ENCODE measurements at regions not wholly inside any gene's neighbourhood (a gene's known extent, or its start where the extent isn't known, plus 50 kb on each side); places are given as distances from the start of the nearest gene placed in this dataset.

- no peak for DNase-seq
Measured at GRCh38 chr5:56327809-56328208, 94.7 kb upstream of the ANKRD55 start.

GRCh38 chr5:56326770-56327169, 93.6 kb upstream of the ANKRD55 start:
- H3K4me1 ChIP-seq = no peaks in the 10 kb centered on the region
- no peak overlapping the region for H3K27ac ChIP-seq
- H3K27me3 ChIP-seq = no peaks in the 10 kb centered on the region
- no peak for TF ChIP-seq CTCF (IDR thresholded peaks at IDR 0.05)
- no peak overlapping the region for H3K4me3 ChIP-seq
- no peaks in the 10 kb centered on the region for H3K9me3 ChIP-seq
- no peaks in the 10 kb centered on the region for H3K36me3 ChIP-seq
- no peak for DNase-seq

More at GRCh38 chr5:56327809-56328208, 94.7 kb upstream of the ANKRD55 start:
- Histone ChIP-seq H3K4me3 (no peak overlapping the region), H3K4me1 (no peaks in the 10 kb centered on the region), H3K27ac (no peak overlapping the region), H3K27me3 (no peaks in the 10 kb centered on the region), H3K36me3 (no peaks in the 10 kb centered on the region), H3K9me3 (no peaks in the 10 kb centered on the region)
- no peak for TF ChIP-seq CTCF (IDR thresholded peaks at IDR 0.05)
- TF ChIP-seq POLR2A (IDR thresholded peaks at IDR 0.05) = no peak

GRCh38 chr5:56326116-56326515, 93.0 kb upstream of the ANKRD55 start:
- no peaks in the 10 kb centered on the region for H3K9me3 ChIP-seq
- no peaks in the 10 kb centered on the region for H3K4me1 ChIP-seq
- no peak overlapping the region for H3K27ac ChIP-seq
- H3K27me3 ChIP-seq = no peaks in the 10 kb centered on the region
- no peaks in the 10 kb centered on the region for H3K36me3 ChIP-seq
- DNase-seq = no peak
- no peak overlapping the region for H3K4me3 ChIP-seq
- TF ChIP-seq POLR2A (IDR thresholded peaks at IDR 0.05) (no peak), CTCF (IDR thresholded peaks at IDR 0.05) (no peak)

GRCh38 chr5:56325039-56325438, 91.9 kb upstream of the ANKRD55 start:
- Histone ChIP-seq H3K27me3 (no peaks in the 10 kb centered on the region), H3K36me3 (no peaks in the 10 kb centered on the region), H3K27ac (no peak overlapping the region), H3K4me3 (no peak overlapping the region), H3K4me1 (no peaks in the 10 kb centered on the region), H3K9me3 (no peaks in the 10 kb centered on the region)
- no peak for DNase-seq
- TF ChIP-seq POLR2A (IDR thresholded peaks at IDR 0.05) (no peak), CTCF (IDR thresholded peaks at IDR 0.05) (no peak)

GRCh38 chr5:56323505-56323904, 90.4 kb upstream of the ANKRD55 start:
- H3K9me3 ChIP-seq = no peaks in the 10 kb centered on the region
- H3K4me3 ChIP-seq = no peak overlapping the region
- no peak for DNase-seq
- H3K27ac ChIP-seq = no peak overlapping the region
- no peak for TF ChIP-seq CTCF (IDR thresholded peaks at IDR 0.05)
- no peak for TF ChIP-seq POLR2A (IDR thresholded peaks at IDR 0.05)
- H3K27me3 ChIP-seq = no peaks in the 10 kb centered on the region
- no peaks in the 10 kb centered on the region for H3K36me3 ChIP-seq
- no peaks in the 10 kb centered on the region for H3K4me1 ChIP-seq

GRCh38 chr5:56322592-56322991, 89.5 kb upstream of the ANKRD55 start:
- Histone ChIP-seq H3K9me3 (no peaks in the 10 kb centered on the region), H3K4me3 (no peak overlapping the region), H3K27me3 (no peaks in the 10 kb centered on the region), H3K36me3 (no peaks in the 10 kb centered on the region), H3K27ac (no peak overlapping the region), H3K4me1 (no peaks in the 10 kb centered on the region)
- no peak for DNase-seq
- TF ChIP-seq POLR2A (IDR thresholded peaks at IDR 0.05) (no peak), CTCF (IDR thresholded peaks at IDR 0.05) (no peak)
